ENCODE measurements at regions not wholly inside any gene's neighbourhood (a gene's known extent, or its start where the extent isn't known, plus 50 kb on each side); places are given as distances from the start of the nearest gene placed in this dataset.

- no peak for TF ChIP-seq CTCF (IDR thresholded peaks at IDR 0.05 in 4 of 5, conservative IDR thresholded peaks at IDR 0.05 in 1 of 5)
- no peak for TF ChIP-seq POLR2A (IDR thresholded peaks at IDR 0.05)
These were observed 76.5 kb upstream of the ODAD2 start for GRCh38 chr10:28075424-28075823.
